ENCODE measurements at regions not wholly inside any gene's neighbourhood (a gene's known extent, or its start where the extent isn't known, plus 50 kb on each side); places are given as distances from the start of the nearest gene placed in this dataset.

- WGBS (ENCODE audit: missing lambda C conversion rate) = 66% methylated on average over 5 of the region's 5 CpGs
- Histone ChIP-seq H3K9me3 (no peaks in the 10 kb centered on the region), H3K27ac (no peak overlapping the region), H3K4me2 (no peak overlapping the region), H3K4me1 (no peaks in the 10 kb centered on the region), H3K4me3 (no peak overlapping the region)
- ATAC-seq = no peak
- TF ChIP-seq ZSCAN20 (CRISPR knock-in tag; IDR thresholded peaks at IDR 0.05) = no peak
- no peak for TF ChIP-seq KDM1A (IDR thresholded peaks at IDR 0.05; ENCODE audit: low read depth)
- TF ChIP-seq PHF8 (IDR thresholded peaks at IDR 0.05; ENCODE audit: borderline replicate concordance, low read depth) = no peak
- TF ChIP-seq ZFP36 (IDR thresholded peaks at IDR 0.05; ENCODE audit: borderline replicate concordance, partially characterized antibody) = no peak
- no peak for TF ChIP-seq KDM5A (IDR thresholded peaks at IDR 0.05)
- TF ChIP-seq SMC3 (IDR thresholded peaks at IDR 0.05) = no peak
- TF ChIP-seq MAX (IDR thresholded peaks at IDR 0.05) = no peak
- no peak for TF ChIP-seq HOXB13 (CRISPR knock-in tag; IDR thresholded peaks at IDR 0.05; ENCODE audit: low read depth)
- no peak for TF ChIP-seq BCL3 (IDR thresholded peaks at IDR 0.05)
- TF ChIP-seq MAZ (IDR thresholded peaks at IDR 0.05; ENCODE audit: borderline replicate concordance, low read depth, low read length) = no peak
- TF ChIP-seq PBX3 (IDR thresholded peaks at IDR 0.05) = no peak
- TF ChIP-seq NFE2L2 (conservative IDR thresholded peaks at IDR 0.05; ENCODE audit: low read length) = no peak
- no peak for TF ChIP-seq GATA3 (IDR thresholded peaks at IDR 0.05; ENCODE audit: borderline replicate concordance)
- TF ChIP-seq HEYL (CRISPR knock-in tag; IDR thresholded peaks at IDR 0.05) = no peak
- no peak for TF ChIP-seq USF2 (IDR thresholded peaks at IDR 0.05)
- TF ChIP-seq RAD21 (conservative IDR thresholded peaks at IDR 0.05 in 1 of 2, IDR thresholded peaks at IDR 0.05 in 1 of 2) = no peak
- TF ChIP-seq NR3C1 (IDR thresholded peaks at IDR 0.05) = no peak
- no peak for TF ChIP-seq ATOH8 (CRISPR knock-in tag; IDR thresholded peaks at IDR 0.05; ENCODE audit: low read depth)
- TF ChIP-seq JUNB (IDR thresholded peaks at IDR 0.05) = no peak
- ChIA-PET CTCF (interaction anchor here (0.6 to 2.2 kb wide), 4 partner anchors 14 to 41 kb away, joined by 3 to 5 read pairs (median 4); no protein-coding TSS in a partner anchor), POLR2A (no interaction called here)
- no peak for FAIRE-seq
- no peak for DNase-seq (ENCODE audit: low read depth in 1 of 2, low spot score in 1 of 2)
These were observed 59.8 kb upstream of the SHB start for GRCh38 chr9:38128752-38129270.

GRCh38 chr9:38127271-38127839 lies 58.3 kb upstream of the SHB start:
- no peaks in the 10 kb centered on the region for H3K4me1 ChIP-seq
- no peak overlapping the region for H3K4me3 ChIP-seq
- 55% methylated on average over 6 of the region's 6 CpGs for WGBS (ENCODE audit: missing lambda C conversion rate)
- no peak for DNase-seq (ENCODE audit: low read depth in 1 of 2, low spot score in 1 of 2)
- CTCF ChIA-PET = interaction anchor here (1.3 to 2.6 kb wide), 4 partner anchors 10 to 40 kb away, joined by 3 to 11 read pairs (median 4); no protein-coding TSS in a partner anchor
- no peak overlapping the region for H3K4me2 ChIP-seq
- H3K9me3 ChIP-seq = no peaks in the 10 kb centered on the region
- no peak overlapping the region for H3K27ac ChIP-seq
- POLR2A ChIA-PET = no interaction called here
- no peak for FAIRE-seq
- ATAC-seq = no peak
- no peak for TF ChIP-seq PBX3 (IDR thresholded peaks at IDR 0.05)

Data from A549 (cell line).